GM19372 (cell line): ENCODE measurements at regions not wholly inside any gene's neighbourhood (a gene's known extent, or its start where the extent isn't known, plus 50 kb on each side); places are given as distances from the start of the nearest gene placed in this dataset.

Experiments used
- ATAC-seq: cut with Tn5 transposase; IDR thresholded peaks from one replicate; pipeline ENCODE4 v1.9.1; 2021; ENCODE audit warnings: mild to moderate bottlenecking, low read depth, moderate library complexity; ENCODE audit not compliant: unreplicated experiment

- no peak for ATAC-seq
Observed at GRCh38 chr12:88960213-88960878, 380.1 kb upstream of the KITLG start.

DNA sequence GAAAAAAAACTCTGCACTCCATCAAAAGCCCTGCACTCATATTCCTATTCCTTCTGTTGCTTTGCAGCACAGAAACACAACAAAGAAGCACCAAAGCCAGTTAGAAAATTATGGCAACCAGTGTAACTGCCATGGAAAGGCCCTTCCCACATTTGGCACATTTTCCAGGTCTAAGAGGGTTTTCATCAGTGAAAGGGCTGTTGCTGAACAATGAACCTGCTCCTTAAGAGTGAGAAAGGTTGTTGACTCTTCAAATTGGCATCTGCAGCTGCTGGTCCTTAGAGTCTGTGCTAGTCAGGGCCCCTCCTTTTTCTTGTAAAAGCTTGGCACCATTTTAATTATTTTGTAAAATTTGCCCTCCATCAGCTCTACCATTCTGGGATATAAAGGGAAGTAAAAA lies 378.7 kb upstream of the KITLG start:
- no peak for ATAC-seq

GRCh38 chr12:88958153-88958552 lies 377.9 kb upstream of the KITLG start:
- ATAC-seq: no peak

DNA sequence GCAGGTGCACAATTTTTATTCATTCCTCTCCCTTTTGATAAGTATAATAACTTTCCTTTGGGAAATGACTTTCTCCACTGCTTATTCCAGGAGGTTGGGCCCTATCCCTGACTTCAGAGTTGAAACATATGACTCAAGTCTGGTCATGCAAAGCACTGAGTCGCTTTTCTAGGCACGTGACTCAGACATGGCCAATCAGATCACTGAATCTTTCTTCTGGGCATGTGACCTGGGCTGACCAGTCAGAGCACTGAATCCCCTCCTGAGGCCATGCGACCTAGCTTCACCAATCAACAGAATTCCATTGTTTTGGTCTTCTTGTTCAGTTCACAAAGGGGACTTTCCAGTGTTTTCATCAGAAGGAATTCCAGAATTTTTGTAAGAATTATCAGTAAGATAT lies 377.1 kb upstream of the KITLG start:
- no peak for ATAC-seq

- no peak for ATAC-seq
Observed at GRCh38 chr12:88955531-88955930, 375.3 kb upstream of the KITLG start.

DNA sequence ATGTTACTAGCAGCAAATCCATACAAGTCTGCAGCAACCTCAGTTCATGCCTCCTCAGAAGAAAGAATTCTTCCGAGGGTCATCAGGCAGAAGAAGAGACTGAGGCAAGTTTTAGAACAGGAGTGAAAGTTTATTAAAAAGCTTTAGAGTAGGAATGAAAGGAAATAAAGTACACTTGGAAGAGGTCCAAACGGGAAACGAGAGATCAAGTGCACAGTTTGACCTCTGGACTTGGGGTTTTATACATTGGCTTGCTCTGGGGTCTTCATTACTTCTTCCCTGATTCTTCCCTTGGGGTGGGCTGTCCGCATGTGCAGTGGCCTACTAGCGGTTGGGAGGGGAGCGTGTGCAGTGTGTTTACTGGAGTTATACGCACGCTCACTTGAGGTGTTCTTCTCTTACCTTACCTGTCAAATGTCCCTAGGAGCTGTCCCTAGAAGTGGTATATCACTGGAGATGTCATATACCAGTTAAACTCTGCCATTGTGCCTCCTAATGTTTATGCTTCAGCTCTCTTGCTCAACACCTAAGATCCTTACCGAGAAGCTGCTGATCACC lies 372.8 kb upstream of the KITLG start:
- no peak for ATAC-seq

- no peak for ATAC-seq
Observed at GRCh38 chr12:88952562-88952942, 372.3 kb upstream of the KITLG start.

GRCh38 chr12:88951860-88952561 lies 371.7 kb upstream of the KITLG start:
- ATAC-seq: no peak

DNA sequence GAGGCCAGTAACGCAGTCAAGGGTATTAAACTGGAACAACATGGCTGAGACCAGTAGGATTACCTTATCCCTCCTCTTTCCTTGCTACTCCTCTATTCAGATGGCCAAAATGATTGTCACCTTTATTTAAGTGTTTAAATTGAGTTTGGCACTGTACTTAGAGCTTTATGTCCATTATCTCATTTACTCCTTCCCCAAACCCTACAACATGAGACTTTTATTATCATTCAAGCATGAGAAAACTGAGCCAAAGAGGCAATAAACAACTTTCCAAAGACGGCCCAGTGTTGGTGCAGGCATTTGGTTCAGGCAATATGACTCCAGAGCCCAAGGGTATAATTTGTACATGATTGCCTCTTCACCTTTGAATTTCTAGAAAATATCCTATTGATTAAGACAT lies 370.9 kb upstream of the KITLG start:
- ATAC-seq: no peak

GRCh38 chr12:88947486-88948043 lies 367.3 kb upstream of the KITLG start:
- no peak for ATAC-seq

GRCh38 chr12:88946372-88946997 lies 366.2 kb upstream of the KITLG start:
- ATAC-seq: peak; percentile 59

DNA sequence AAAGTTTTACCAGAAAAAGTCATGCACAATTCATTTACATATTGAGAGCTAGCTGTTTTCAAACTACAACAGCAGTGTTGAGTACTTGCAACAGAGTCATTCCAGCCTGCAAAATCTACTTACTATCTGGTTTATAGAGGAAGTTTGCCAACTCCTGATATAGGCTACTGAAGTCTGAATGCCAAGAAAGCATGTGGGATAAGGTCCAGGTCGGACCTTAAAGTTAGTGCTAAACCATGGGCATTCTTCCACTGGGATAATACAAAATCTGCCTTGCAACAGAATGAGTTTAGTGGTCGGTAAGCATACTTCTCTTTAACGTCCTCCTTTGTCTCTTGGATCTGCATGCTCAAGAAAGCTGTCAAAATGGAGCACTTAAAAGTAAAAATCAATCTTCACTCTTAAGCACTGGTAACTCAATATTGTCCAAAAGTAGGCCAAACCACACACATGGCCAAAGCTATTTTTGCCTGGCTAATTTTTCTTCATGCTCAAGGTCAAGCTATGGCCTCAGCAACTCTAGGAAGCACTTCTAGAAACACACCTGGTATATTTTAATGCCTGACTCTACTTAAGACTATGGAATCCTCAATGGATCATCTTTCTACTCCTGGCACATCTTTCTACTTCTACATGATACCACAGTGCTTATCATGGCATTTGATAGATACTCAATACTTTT lies 364.9 kb upstream of the KITLG start:
- no peak for ATAC-seq

- no peak for ATAC-seq
Observed at GRCh38 chr12:88944397-88944796, 364.1 kb upstream of the KITLG start.

DNA sequence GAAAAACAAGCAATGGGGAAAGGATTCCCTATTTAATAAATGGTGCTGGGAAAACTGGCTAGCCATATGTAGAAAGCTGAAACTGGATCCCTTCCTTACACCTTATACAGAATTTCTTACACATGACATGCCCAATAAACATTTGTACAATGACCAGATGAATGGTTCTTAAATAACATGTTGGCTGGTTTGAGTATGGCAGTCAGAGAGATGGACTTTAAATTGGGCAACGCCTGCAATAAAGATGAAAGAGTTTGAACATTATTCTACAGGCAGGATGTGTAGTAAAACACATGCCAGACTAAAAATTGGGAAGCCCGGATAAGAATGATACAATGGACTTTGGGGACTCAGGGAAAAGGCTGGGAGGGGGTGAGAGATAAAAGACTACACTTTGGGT lies 360.6 kb upstream of the KITLG start:
- no peak for ATAC-seq

- ATAC-seq: no peak
Observed at GRCh38 chr12:88935856-88936255, 355.6 kb upstream of the KITLG start.

DNA sequence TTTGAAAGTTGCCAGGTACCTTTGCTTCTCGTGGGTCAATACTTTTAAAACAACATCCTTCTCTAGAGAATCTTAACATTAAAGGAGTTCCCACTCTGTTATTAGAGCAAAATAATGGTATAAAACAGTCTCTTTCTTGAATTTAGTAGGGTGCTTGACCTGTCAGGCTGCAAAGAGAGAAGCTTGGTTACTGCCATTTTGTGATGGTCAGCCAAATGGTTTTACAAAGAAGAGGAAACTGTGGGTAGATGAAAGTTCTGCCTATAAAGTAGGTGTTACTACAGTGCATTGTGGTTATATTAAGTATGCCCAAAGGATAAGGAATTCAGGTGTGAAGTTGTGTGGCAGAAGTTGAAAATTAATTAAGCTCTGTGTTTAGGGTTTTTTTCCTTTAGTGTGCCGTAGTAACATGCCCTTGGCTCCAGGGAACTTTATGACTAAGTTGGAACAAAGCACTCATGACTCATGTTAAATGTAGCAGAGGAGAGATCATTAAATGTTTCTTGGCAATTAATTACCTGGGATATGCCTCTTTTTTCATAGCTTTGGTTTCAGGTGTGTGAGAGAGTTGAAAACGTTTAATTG lies 354.0 kb upstream of the KITLG start:
- ATAC-seq: no peak

DNA sequence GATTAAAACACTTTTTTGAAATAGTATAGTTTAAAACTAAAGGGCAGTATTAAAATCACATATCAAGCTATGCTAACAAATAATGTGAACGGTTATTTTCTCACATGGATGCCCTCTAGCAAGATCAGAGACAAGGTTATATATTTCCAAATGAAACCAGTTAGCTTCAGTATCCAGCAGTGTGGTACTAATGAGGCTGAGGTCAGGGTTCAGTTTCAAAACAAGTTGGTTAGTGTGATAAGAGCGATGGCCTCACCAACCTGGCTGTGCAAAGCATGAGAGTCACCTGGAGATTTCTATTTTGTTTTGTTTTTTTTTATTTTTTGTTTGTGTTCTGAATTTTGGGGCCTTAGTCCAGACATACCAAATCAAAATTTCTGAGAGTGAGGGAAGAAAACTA lies 352.2 kb upstream of the KITLG start:
- ATAC-seq: no peak

GRCh38 chr12:88931598-88931997 lies 351.3 kb upstream of the KITLG start:
- no peak for ATAC-seq

- ATAC-seq: no peak
Observed at GRCh38 chr12:88925454-88925853, 345.2 kb upstream of the KITLG start.

GRCh38 chr12:88924162-88924561 lies 343.9 kb upstream of the KITLG start:
- ATAC-seq: no peak
